Stimulated activated CD4-positive, alpha-beta T cell treated with anti-CD3 and anti-CD28 coated beads, Interleukin-4, amount 100 ng/mL, for 1 hour (primary cell): ENCODE measurements at regions not wholly inside any gene's neighbourhood (a gene's known extent, or its start where the extent isn't known, plus 50 kb on each side); places are given as distances from the start of the nearest gene placed in this dataset.

Experiments used
- DNase-seq: peaks from one replicate; pipeline ENCODE4 v3.0.0-alpha.2; 2020

GRCh38 chr6:138008791-138009190 is 98.4 kb downstream of the PERP start:
- DNase-seq: no peak

DNA sequence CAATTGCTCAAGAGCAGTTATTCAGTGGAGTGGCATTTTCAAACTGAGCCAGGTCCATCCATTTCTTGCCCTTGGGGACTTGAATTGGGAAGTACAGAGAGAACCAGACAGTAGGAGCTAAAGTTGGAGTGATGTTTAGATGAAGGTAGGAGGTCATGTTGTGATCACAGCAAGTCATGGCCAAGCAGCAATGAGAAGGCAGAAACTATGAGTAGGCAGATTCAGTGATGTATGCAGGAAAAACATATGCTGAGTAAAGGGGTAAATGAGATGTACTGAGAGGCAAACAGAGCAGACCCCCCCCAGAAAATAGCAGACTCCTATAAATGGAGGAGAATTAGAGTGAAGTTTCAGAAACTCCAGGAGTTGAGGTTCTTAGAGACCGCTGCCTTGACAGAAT is 95.8 kb downstream of the PERP start:
- DNase-seq: no peak

GRCh38 chr6:138012682-138013081 is 94.5 kb downstream of the PERP start:
- DNase-seq: no peak

DNA sequence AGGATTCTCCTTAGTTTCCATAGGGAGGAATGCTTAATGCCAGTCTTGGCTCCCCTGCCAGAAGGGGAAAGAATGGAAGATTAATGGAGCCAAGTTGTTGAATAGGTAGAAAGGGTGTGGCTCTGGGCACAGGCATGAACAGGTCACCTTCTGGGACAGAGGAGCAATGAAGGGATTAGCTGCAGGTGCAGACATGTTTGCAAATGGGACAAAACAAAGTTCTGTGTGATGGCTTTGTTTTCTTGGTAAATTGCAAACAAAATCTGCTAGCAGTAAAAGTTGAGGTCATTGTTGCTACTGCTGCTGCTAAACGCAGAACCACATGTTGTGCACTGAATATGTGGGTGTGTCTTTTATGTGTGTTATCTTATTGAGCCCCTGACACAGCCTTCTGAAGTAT is 93.3 kb downstream of the PERP start:
- no peak for DNase-seq

- DNase-seq: no peak
Observed at GRCh38 chr6:138017166-138017757, 90.0 kb downstream of the PERP start.

GRCh38 chr6:138018297-138018696 is 88.9 kb downstream of the PERP start:
- no peak for DNase-seq

DNA sequence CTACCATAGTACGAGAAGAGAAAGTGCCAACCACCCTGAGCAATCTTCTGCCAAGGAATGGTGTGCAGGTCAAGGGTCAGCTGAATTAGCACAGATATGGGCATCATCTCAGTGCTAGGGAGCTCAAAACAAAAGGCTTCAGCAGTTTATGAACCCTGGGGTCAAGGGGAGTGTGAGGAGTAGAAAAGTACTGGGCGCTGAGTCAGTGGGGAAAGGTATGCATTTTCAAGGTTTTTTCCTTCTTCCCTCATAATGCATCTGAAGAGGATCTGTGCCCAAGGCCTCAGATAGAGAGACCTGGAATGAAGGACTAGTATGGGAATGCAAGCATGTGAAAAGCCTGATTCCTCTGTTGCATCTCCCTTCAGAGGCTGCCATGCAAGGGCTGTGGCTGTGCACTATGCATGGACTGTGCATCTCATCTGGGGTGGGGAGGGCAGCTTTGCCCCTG is 81.7 kb downstream of the PERP start:
- no peak for DNase-seq

GRCh38 chr6:138026342-138026741 is 80.9 kb downstream of the PERP start:
- DNase-seq: no peak

- no peak for DNase-seq
Observed at GRCh38 chr6:138028893-138029292, 78.3 kb downstream of the PERP start.

DNA sequence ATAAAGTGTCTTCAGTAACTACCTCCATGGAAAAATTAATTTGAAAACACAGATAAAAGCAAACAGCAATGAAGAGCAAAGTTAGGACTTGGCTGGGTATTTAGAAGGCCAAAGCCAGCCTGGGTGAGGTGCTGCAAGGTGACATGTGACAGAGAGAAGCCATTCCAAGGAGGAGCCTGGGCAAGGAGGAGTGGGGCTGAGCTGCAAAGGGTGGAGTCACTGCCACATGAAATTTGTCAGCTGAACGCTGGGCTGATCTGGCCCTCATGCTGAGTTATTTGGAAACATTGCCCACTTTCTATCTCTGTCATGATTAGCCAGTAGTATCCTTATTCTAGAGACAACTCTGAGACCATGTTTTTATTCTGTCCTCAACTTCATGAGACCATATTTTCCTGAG is 76.3 kb downstream of the PERP start:
- DNase-seq: no peak

- no peak for DNase-seq
Observed at GRCh38 chr6:138031417-138031816, 75.8 kb downstream of the PERP start.

DNA sequence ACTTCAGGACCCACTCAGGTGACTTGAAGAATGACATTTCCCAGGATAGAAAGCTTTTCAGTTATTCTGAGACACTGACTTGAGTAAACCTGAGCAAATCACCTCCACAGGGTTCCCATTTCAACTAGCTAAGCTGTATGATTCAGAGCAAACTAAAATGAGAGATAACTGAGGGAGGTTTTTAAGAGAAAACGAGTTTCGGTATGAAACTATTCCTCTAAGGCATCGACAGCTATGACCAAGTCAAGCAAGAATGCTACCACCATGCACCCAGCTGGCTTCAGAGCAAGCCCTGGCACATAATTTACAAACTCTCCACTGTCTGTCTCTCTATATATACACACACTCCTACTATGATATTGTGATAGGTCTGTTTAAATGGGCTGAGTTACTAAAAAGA is 75.4 kb downstream of the PERP start:
- no peak for DNase-seq

- no peak for DNase-seq
Observed at GRCh38 chr6:138032571-138032970, 74.6 kb downstream of the PERP start.

- no peak for DNase-seq
Observed at GRCh38 chr6:138034229-138034628, 73.0 kb downstream of the PERP start.

DNA sequence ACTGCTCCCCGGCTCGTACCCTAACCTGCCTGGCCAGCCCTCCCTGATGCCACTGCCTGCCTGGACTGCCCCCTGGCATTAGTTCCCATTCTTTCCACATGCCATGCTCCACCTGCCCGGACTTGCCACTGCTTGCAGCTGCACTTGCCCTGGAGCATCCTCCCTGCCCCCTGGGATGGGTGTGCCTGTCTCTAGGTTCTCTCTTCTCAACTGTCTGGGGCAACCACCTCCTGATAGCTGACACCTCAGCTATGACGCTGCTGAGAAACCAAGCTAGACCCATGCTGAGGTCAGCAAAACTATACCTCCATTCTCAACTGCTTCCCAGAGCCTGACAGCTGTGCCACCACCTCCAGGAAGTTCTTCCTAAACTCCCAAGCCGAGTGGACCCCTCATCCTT is 72.1 kb downstream of the PERP start:
- DNase-seq: no peak

DNA sequence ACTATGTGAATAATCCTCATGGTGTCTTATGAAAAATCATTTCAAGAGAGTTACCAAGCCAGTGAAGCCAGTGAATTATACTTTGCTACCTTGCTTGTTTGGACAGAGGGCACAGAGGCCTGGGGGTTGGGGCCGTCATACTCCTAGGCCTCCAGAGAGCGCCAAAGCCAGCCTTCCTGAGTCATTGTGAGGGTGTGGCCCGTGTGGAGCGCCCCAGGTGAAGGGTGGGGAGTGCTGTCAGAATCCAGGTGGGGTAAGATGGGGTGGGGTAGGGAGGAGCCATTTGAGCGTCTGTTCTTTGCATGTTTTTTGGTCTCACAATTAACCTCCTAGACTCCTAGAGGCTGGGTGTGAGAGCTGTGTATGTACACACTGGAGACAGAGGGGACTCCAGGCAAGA is 71.1 kb downstream of the PERP start:
- no peak for DNase-seq

GRCh38 chr6:138037009-138037504 is 70.2 kb downstream of the PERP start:
- DNase-seq: no peak

DNA sequence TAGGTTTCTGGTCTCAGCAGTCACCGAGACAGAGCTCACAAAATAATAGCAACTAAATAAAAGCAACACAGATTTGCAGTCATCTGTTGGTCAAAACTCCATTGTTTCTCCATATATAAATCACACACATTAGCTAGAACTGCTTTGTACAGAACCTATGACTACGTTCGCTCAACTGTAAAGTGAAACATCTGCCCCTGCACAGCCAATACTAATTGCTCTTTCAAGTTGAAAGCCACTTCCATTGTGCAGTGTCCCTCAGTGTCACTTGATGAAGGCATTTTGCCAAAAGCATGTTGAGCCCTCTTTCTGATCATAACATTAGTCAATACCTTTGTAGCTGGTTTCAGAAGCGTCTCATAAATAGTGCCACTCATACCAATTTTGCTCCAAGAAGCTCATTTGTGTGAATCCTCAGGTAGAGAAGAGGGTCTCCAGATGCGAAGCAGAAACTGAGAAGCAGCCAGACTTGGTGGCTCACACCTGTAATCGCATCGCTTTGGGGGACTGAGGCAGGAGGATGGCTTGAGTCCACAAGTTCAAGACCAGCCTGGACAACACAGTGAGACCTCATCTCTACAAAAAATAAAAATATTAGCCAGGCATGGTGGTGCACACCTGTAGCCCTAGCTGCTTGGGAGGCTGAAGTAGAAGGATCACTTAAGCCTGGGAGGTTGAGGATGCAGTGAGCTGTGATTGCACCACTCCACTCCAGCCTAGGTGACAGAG is 68.9 kb downstream of the PERP start:
- DNase-seq: no peak
